Smooth muscle cell (in vitro differentiated cells): ENCODE measurements at regions not wholly inside any gene's neighbourhood (a gene's known extent, or its start where the extent isn't known, plus 50 kb on each side); places are given as distances from the start of the nearest gene placed in this dataset.

Source experiments
- DNase-seq: peaks from one replicate; lab custom pipeline; 2025; ENCODE audit not compliant: unreplicated experiment; lab: John Stamatoyannopoulos, UW
- H2AFZ ChIP-seq: fragments of 200-600 bp; sonication (generic); 2 replicates; pipeline ENCODE4 v1.6.0; 2016; ENCODE audit warnings: antibody characterized with exemption, low read depth, mild to moderate bottlenecking
- H3F3A ChIP-seq: fragments of 200-600 bp; sonication (generic); 2 replicates; pipeline ENCODE4 v1.6.0; 2017; ENCODE audit warnings: antibody characterized with exemption, low read depth
- H3K27ac ChIP-seq: fragments of 200-600 bp; sonication (generic); 2 replicates; pipeline ENCODE4 v1.5.1; 2016; ENCODE audit warnings: low read depth, mild to moderate bottlenecking
- H3K27me3 ChIP-seq: fragments of 200-600 bp; sonication (generic); 2 replicates; pipeline ENCODE4 v1.6.1; 2016; ENCODE audit warnings: low read depth, mild to moderate bottlenecking
- H3K36me3 ChIP-seq: fragments of 200-600 bp; sonication (generic); 2 replicates; pipeline ENCODE4 v1.5.1; 2016; ENCODE audit warnings: low read depth
- H3K4me1 ChIP-seq: fragments of 200-600 bp; sonication (generic); 2 replicates; pipeline ENCODE4 v1.5.1; 2016; ENCODE audit warnings: low read depth
- H3K4me2 ChIP-seq: fragments of 200-600 bp; sonication (generic); 2 replicates; pipeline ENCODE4 v1.6.0; 2016; ENCODE audit warnings: mild to moderate bottlenecking
- H3K4me3 ChIP-seq: fragments of 200-600 bp; sonication (generic); 2 replicates; pipeline ENCODE4 v1.5.1; 2016; ENCODE audit warnings: mild to moderate bottlenecking
- H3K79me2 ChIP-seq: fragments of 200-600 bp; sonication (generic); 2 replicates; pipeline ENCODE4 v1.6.0; 2016; ENCODE audit warnings: low read depth, mild to moderate bottlenecking
- H3K9ac ChIP-seq: fragments of 200-600 bp; sonication (generic); 2 replicates; pipeline ENCODE4 v1.6.0; 2016; ENCODE audit warnings: low read depth
- H3K9me3 ChIP-seq: fragments of 200-600 bp; sonication (generic); replicated peaks from 2 replicates; pipeline ENCODE4 v1.5.1; 2016; ENCODE audit warnings: low read depth
- H4K20me1 ChIP-seq: fragments of 200-600 bp; sonication (generic); 2 replicates; pipeline ENCODE4 v1.6.0; 2016; ENCODE audit warnings: low read depth
- WGBS: methylation state at CpG from one replicate; pipeline ENCODE4 v1.1.7; 2016; ENCODE audit warnings: low lambda C conversion rate; 5-methylcytosine and 5-hydroxymethylcytosine counted together
- TF ChIP-seq, protein P1 (sequence below): fragments of 200-600 bp; sonication (generic); IDR thresholded peaks from 2 replicates; pipeline ENCODE4 v1.5.1; 2017; ENCODE audit warnings: borderline replicate concordance, mild to moderate bottlenecking, antibody characterized with exemption; ENCODE audit not compliant: insufficient read depth, poor library complexity, severe bottlenecking

DNA sequence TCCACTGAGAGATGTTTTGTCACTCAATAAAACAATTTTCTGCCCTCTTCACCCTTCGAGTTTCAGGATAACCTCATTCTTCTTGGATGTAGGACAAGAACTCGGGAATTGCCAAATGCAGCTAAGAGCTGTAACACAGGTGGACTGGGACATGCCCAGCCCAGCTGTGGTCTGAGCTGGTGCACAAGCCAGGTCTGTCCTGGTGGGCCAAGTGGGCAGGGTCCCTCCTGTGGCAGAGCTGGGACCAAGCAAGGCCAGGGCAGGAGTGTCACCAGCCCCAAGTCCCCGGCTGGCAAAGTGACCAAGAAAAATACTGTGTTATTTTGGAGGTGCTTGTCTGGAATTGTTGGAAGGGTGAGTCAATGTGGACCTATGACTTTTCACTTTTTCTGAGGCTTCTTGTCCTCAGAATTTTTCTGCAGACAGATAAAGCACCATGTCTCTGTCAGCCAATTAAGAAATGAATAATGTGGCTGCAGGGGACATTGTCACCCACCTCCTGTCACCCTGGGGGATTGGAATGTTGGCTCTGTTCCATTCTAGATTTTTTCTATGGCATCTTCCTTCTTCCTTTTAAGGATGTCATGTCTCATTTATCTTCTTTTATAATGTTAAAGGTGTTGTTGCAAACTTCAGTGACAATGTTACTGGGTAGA is 645.2 kb upstream of the EPHA6 start:
- H3K4me2 ChIP-seq, result no peak overlapping the region
- H3K27me3 ChIP-seq, result no peaks in the 10 kb centered on the region
- no peak for DNase-seq
- H3K9ac ChIP-seq, result no peak overlapping the region
- H2AFZ ChIP-seq, result no peak overlapping the region
- H3K4me1 ChIP-seq, result no peaks in the 10 kb centered on the region
- H4K20me1 ChIP-seq, result no peaks in the 10 kb centered on the region
- no peaks in the 10 kb centered on the region for H3K79me2 ChIP-seq
- no peaks in the 10 kb centered on the region for H3K9me3 ChIP-seq
- no peaks in the 10 kb centered on the region for H3F3A ChIP-seq
- no peak overlapping the region for H3K27ac ChIP-seq
- H3K4me3 ChIP-seq, result no peak overlapping the region
- H3K36me3 ChIP-seq, result no peaks in the 10 kb centered on the region
- 85% methylated on average over 3 of the region's 3 CpGs for WGBS
- TF ChIP-seq, protein P1, sequence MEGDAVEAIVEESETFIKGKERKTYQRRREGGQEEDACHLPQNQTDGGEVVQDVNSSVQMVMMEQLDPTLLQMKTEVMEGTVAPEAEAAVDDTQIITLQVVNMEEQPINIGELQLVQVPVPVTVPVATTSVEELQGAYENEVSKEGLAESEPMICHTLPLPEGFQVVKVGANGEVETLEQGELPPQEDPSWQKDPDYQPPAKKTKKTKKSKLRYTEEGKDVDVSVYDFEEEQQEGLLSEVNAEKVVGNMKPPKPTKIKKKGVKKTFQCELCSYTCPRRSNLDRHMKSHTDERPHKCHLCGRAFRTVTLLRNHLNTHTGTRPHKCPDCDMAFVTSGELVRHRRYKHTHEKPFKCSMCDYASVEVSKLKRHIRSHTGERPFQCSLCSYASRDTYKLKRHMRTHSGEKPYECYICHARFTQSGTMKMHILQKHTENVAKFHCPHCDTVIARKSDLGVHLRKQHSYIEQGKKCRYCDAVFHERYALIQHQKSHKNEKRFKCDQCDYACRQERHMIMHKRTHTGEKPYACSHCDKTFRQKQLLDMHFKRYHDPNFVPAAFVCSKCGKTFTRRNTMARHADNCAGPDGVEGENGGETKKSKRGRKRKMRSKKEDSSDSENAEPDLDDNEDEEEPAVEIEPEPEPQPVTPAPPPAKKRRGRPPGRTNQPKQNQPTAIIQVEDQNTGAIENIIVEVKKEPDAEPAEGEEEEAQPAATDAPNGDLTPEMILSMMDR, result no peak

DNA sequence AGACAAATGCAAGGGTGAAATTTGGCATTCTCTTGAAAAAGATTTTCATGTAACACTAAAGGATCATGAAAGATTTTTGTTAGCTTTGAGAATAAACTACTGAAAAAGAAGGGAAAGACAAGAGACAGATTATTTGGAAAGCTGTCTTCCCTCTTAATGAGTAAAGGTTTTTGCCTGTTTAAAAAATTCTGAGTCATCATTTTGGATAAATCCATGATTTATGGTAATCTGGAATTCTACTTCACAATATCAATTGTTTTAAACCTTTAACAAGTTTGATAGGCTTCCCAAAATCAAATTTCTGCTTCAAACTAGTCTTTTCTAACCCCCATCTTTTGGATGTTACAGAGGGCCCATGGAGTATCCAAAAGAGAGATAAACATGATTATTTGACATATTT is 641.5 kb upstream of the EPHA6 start:
- no peak for DNase-seq
- Histone ChIP-seq H3K4me2 (no peak overlapping the region), H3K9me3 (no peaks in the 10 kb centered on the region), H4K20me1 (no peaks in the 10 kb centered on the region), H3K4me1 (no peaks in the 10 kb centered on the region), H3K4me3 (no peak overlapping the region), H3K27me3 (no peaks in the 10 kb centered on the region), H3K36me3 (no peaks in the 10 kb centered on the region), H3K9ac (no peak overlapping the region), H3K79me2 (no peaks in the 10 kb centered on the region), H3F3A (no peaks in the 10 kb centered on the region), H3K27ac (no peak overlapping the region), H2AFZ (no peak overlapping the region)
- TF ChIP-seq, protein P1, result no peak

DNA sequence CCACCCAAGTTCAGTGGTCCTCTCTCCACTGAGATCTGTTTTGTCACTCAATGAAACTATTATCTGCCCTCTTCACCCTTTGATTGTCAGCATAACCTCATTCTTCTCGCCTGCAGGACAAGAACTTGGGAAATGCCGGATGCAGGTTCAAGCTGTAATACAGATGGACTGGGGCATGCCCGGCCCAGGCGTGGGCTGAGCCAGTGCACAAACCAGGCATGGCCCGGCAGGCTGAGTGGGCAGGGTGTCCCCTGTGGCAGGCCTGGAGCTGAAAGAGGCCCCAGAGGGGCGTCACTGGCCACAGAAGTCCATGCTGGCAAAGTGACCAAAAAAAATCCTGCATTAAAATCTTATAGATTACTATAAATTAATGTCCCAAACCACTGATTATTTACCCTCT is 638.9 kb upstream of the EPHA6 start:
- H3K4me1 ChIP-seq, result no peaks in the 10 kb centered on the region
- H3K27me3 ChIP-seq, result no peaks in the 10 kb centered on the region
- TF ChIP-seq, protein P1, result no peak
- no peak overlapping the region for H3K4me3 ChIP-seq
- H3F3A ChIP-seq, result no peaks in the 10 kb centered on the region
- H2AFZ ChIP-seq, result no peak overlapping the region
- H3K36me3 ChIP-seq, result no peaks in the 10 kb centered on the region
- H3K79me2 ChIP-seq, result no peaks in the 10 kb centered on the region
- no peak overlapping the region for H3K4me2 ChIP-seq
- no peak overlapping the region for H3K9ac ChIP-seq
- no peaks in the 10 kb centered on the region for H3K9me3 ChIP-seq
- DNase-seq, result no peak
- WGBS, result 91% methylated on average over 6 of the region's 6 CpGs
- no peaks in the 10 kb centered on the region for H4K20me1 ChIP-seq
- no peak overlapping the region for H3K27ac ChIP-seq

DNA sequence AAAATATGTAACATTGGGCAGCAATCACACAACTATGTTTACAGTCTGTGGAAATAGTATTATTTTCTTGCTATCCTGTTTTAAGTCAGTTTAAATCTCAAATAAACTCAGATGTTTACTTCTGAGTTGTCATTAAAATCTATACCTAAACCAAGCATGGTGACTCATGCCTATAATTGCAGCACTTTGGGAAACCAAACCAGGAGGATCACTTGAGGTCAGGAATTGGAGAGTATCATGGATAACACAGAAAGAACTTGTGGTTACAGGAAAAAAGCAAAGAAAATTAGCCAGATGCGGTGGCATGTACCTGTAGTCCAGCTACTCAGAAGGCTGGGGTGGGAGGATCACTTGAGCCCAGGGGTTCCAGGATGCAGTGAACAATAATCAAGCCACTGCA is 631.6 kb upstream of the EPHA6 start:
- no peak overlapping the region for H3K9ac ChIP-seq
- DNase-seq, result no peak
- 45% methylated on average over 1 of the region's 1 CpG for WGBS

More for the DNA sequence above, 631.6 kb upstream of the EPHA6 start:
- no peaks in the 10 kb centered on the region for H3K79me2 ChIP-seq
- H3K36me3 ChIP-seq, result no peaks in the 10 kb centered on the region
- H3K4me2 ChIP-seq, result no peak overlapping the region
- H3K27ac ChIP-seq, result no peak overlapping the region
- H3K9me3 ChIP-seq, result no peaks in the 10 kb centered on the region
- no peaks in the 10 kb centered on the region for H4K20me1 ChIP-seq
- H3K4me3 ChIP-seq, result no peak overlapping the region
- no peak overlapping the region for H2AFZ ChIP-seq
- TF ChIP-seq, protein P1, result no peak
- H3K27me3 ChIP-seq, result no peaks in the 10 kb centered on the region
- H3F3A ChIP-seq, result no peaks in the 10 kb centered on the region
- no peaks in the 10 kb centered on the region for H3K4me1 ChIP-seq
